OCI-LY7 (cell line): ENCODE measurements at regions not wholly inside any gene's neighbourhood (a gene's known extent, or its start where the extent isn't known, plus 50 kb on each side); places are given as distances from the start of the nearest gene placed in this dataset.

Source experiments
- BruUV-seq: library from RNA; stranded (reverse); fragments of 400-500 nt; replicated peaks from 2 replicates; lab custom pipeline; 2021; lab: Mats Ljungman, UMichigan
- CTCF ChIA-PET: fragments of 300-600 bp; sonication (Branson Sonifier 250); formaldehyde crosslinking; loops from one replicate; lab custom pipeline; 2022; ENCODE audit warnings: antibody characterized with exemption; ENCODE audit not compliant: unreplicated experiment; lab: Charles Lee
- POLR2A ChIA-PET: fragments of 300-600 bp; sonication (Branson Sonifier 250); formaldehyde crosslinking; loops from one replicate; lab custom pipeline; 2022; ENCODE audit warnings: antibody characterized with exemption; lab: Charles Lee
- DNase-seq: peaks from one replicate; pipeline ENCODE4 v3.0.0-alpha.2; 2015; ENCODE audit warnings: low spot score
- H2AFZ ChIP-seq: fragments of 200-600 bp; sonication (generic), shearing (Covaris generic); 2 replicates; pipeline ENCODE4 v1.6.1; 2014; ENCODE audit warnings: mild to moderate bottlenecking, antibody characterized with exemption, low read length, moderate library complexity
- H3K27ac ChIP-seq: fragments of 200-600 bp; sonication (generic); 2 replicates; pipeline ENCODE4 v1.5.1; 2014; ENCODE audit warnings: mixed run types, low read depth, mild to moderate bottlenecking, moderate library complexity, low read length, inconsistent platforms; ENCODE audit not compliant: poor library complexity, severe bottlenecking
- H3K36me3 ChIP-seq: fragments of 200-600 bp; sonication (generic); 2 replicates; pipeline ENCODE4 v1.6.1; 2014; ENCODE audit warnings: mild to moderate bottlenecking, antibody characterized with exemption, low read length, moderate library complexity, mixed read lengths; ENCODE audit not compliant: insufficient read depth
- H3K4me1 ChIP-seq: fragments of 200-600 bp; sonication (generic); 2 replicates; pipeline ENCODE4 v1.5.1; 2014; ENCODE audit warnings: mild to moderate bottlenecking, low read length; ENCODE audit not compliant: insufficient read depth, poor library complexity, severe bottlenecking
- H3K4me2 ChIP-seq: fragments of 200-600 bp; sonication (generic); 2 replicates; pipeline ENCODE4 v1.6.1; 2014; ENCODE audit warnings: mild to moderate bottlenecking, low read length
- H3K4me3 ChIP-seq: fragments of 200-600 bp; sonication (generic); 2 replicates; pipeline ENCODE4 v1.5.1; 2014; ENCODE audit warnings: mild to moderate bottlenecking, low read depth, low read length; ENCODE audit not compliant: poor library complexity, severe bottlenecking
- H3K79me2 ChIP-seq: fragments of 200-600 bp; sonication (generic); 2 replicates; pipeline ENCODE4 v1.6.1; 2016; ENCODE audit warnings: low read depth, mild to moderate bottlenecking, low read length, moderate library complexity, mixed read lengths; ENCODE audit not compliant: insufficient read depth
- H3K9me2 ChIP-seq: fragments of 200-600 bp; sonication (generic); 2 replicates; pipeline ENCODE4 v1.6.1; 2016; ENCODE audit warnings: mild to moderate bottlenecking, low read length, mixed read lengths; ENCODE audit not compliant: insufficient read depth
- H3K9me3 ChIP-seq: fragments of 200-600 bp; sonication (generic); 2 replicates; pipeline ENCODE4 v1.6.1; 2014; ENCODE audit warnings: mild to moderate bottlenecking, mixed run types, low read length, mixed read lengths
- H4K20me1 ChIP-seq: fragments of 200-600 bp; sonication (generic); 2 replicates; pipeline ENCODE4 v1.6.1; 2014; ENCODE audit warnings: mild to moderate bottlenecking, antibody characterized with exemption, low read length, moderate library complexity, mixed read lengths; ENCODE audit not compliant: insufficient read depth
- EZH2phosphoT487 ChIP-seq: fragments of 200-600 bp; sonication (generic); IDR thresholded peaks from 2 replicates; pipeline ENCODE4 v1.6.1; 2018; ENCODE audit warnings: low read depth, borderline replicate concordance, mild to moderate bottlenecking, mixed run types, antibody characterized with exemption, low read length, moderate library complexity, mixed read lengths
- intact Hi-C: fragments of 100-400 bp; cut with micrococcal nuclease; formaldehyde crosslinking; loops from one replicate; pipeline ENCODE4 v1.10.0; 2022; ENCODE audit not compliant: unreplicated experiment
- TF ChIP-seq, protein P1 (sequence below): fragments of 200-600 bp; sonication (generic); conservative IDR thresholded peaks from 2 replicates; pipeline ENCODE4 v1.5.1; 2014; ENCODE audit warnings: mild to moderate bottlenecking, antibody characterized with exemption, low read length, moderate library complexity, mixed read lengths

DNA sequence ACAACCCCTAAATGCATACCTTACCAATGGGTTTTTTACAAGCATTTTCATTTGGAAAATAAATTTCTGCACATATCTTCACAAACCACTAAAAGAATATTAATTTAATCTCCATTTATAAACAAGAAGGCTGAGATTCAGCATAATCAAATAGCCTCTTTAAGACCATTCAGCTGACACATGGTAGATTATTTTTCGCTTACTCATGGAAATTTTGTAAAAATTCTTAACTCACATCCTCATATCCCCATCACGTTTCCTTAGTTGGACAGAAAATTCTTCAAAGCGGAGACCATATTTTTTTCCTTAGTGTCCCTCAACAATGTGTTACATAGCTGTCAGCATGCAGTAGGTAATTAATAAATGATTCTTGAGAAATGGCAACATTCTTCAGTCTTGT lies 439.6 kb upstream of the PTCHD4 start:
- ChIA-PET POLR2A (no interaction called here), CTCF (no interaction called here)
- TF ChIP-seq, protein P1, sequence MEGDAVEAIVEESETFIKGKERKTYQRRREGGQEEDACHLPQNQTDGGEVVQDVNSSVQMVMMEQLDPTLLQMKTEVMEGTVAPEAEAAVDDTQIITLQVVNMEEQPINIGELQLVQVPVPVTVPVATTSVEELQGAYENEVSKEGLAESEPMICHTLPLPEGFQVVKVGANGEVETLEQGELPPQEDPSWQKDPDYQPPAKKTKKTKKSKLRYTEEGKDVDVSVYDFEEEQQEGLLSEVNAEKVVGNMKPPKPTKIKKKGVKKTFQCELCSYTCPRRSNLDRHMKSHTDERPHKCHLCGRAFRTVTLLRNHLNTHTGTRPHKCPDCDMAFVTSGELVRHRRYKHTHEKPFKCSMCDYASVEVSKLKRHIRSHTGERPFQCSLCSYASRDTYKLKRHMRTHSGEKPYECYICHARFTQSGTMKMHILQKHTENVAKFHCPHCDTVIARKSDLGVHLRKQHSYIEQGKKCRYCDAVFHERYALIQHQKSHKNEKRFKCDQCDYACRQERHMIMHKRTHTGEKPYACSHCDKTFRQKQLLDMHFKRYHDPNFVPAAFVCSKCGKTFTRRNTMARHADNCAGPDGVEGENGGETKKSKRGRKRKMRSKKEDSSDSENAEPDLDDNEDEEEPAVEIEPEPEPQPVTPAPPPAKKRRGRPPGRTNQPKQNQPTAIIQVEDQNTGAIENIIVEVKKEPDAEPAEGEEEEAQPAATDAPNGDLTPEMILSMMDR: no peak
- TF ChIP-seq EZH2phosphoT487: no peak
- intact Hi-C loops: no loop called here
- BruUV-seq: no TSS peak
- no peak overlapping the region for H3K4me2 ChIP-seq
- H3K9me3 ChIP-seq: no peaks in the 10 kb centered on the region
- no peak overlapping the region for H3K27ac ChIP-seq
- DNase-seq: no peak
- no peaks in the 10 kb centered on the region for H3K79me2 ChIP-seq
- H4K20me1 ChIP-seq: no peaks in the 10 kb centered on the region
- H3K4me3 ChIP-seq: no peak overlapping the region
- H2AFZ ChIP-seq: no peak overlapping the region
- H3K9me2 ChIP-seq: no peaks in the 10 kb centered on the region
- no peaks in the 10 kb centered on the region for H3K4me1 ChIP-seq
- no peaks in the 10 kb centered on the region for H3K36me3 ChIP-seq

DNA sequence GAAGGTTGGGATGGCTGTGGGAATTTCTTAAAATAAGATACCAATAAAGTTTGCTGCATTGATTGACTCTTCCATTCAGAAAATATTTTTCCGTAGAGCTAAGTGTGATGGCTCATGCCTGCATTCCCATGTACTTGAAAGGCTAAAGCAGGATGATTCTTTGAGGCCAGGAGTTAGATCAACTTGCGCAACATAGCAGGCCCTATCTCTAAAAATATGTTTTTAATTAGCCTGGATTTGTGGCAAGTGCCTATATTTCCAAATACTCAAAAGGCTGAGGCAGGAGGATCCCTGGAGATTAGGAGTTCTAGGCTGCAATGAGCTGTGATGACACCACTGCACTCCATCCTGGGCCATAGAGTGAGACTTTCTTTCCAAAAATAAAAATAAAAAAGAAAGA lies 431.2 kb upstream of the PTCHD4 start:
- intact Hi-C loops: no loop called here
- Histone ChIP-seq H2AFZ (no peak overlapping the region), H3K9me2 (no peaks in the 10 kb centered on the region), H3K4me3 (no peak overlapping the region), H3K4me1 (no peaks in the 10 kb centered on the region), H3K79me2 (no peaks in the 10 kb centered on the region), H3K36me3 (no peaks in the 10 kb centered on the region), H3K27ac (no peak overlapping the region), H3K9me3 (no peaks in the 10 kb centered on the region), H4K20me1 (no peaks in the 10 kb centered on the region), H3K4me2 (no peak overlapping the region)
- no peak for DNase-seq
- CTCF ChIA-PET: no interaction called here
- POLR2A ChIA-PET: no interaction called here
- TF ChIP-seq, protein P1: no peak
- TF ChIP-seq EZH2phosphoT487: no peak
- no TSS peak for BruUV-seq

DNA sequence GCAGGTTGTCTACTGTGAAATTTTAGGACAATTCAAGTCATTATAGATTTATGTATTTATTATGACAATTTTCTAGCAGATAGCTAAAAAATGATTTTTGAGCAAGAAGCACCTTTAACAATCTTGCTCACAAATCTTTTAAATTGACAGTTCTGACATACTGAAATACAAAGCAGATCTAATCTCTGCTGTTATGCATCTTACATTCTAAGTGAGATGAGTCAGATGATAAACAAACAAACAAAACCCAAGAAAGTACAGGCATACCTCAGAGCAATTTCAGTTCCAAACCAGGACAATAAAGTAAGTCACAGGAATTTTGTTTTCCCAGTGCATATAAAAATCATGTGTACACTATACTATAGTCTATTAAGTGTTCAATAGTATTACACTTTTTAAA lies 430.7 kb upstream of the PTCHD4 start:
- no TSS peak for BruUV-seq

More for the DNA sequence above, 430.7 kb upstream of the PTCHD4 start:
- Histone ChIP-seq H3K27ac (no peak overlapping the region), H3K4me2 (no peak overlapping the region), H3K36me3 (no peaks in the 10 kb centered on the region), H3K9me2 (no peaks in the 10 kb centered on the region), H3K4me1 (no peaks in the 10 kb centered on the region), H2AFZ (no peak overlapping the region), H3K9me3 (no peaks in the 10 kb centered on the region), H3K4me3 (no peak overlapping the region), H3K79me2 (no peaks in the 10 kb centered on the region), H4K20me1 (no peaks in the 10 kb centered on the region)
- intact Hi-C loops: no loop called here
- TF ChIP-seq, protein P1: no peak
- no peak for TF ChIP-seq EZH2phosphoT487
- ChIA-PET POLR2A (no interaction called here), CTCF (no interaction called here)
- no peak for DNase-seq
